HG03175 (cell line): ENCODE measurements at regions not wholly inside any gene's neighbourhood (a gene's known extent, or its start where the extent isn't known, plus 50 kb on each side); places are given as distances from the start of the nearest gene placed in this dataset.
"Not testable (repeated sequence)": the region's sequence is repeated elsewhere in the genome, so short reads cannot be mapped to it uniquely, and the experiment has no call there.

Source experiments
- ATAC-seq: cut with Tn5 transposase; IDR thresholded peaks from one replicate; pipeline ENCODE4 v1.9.1; 2021; ENCODE audit warnings: mild to moderate bottlenecking, moderate library complexity; ENCODE audit not compliant: unreplicated experiment

DNA sequence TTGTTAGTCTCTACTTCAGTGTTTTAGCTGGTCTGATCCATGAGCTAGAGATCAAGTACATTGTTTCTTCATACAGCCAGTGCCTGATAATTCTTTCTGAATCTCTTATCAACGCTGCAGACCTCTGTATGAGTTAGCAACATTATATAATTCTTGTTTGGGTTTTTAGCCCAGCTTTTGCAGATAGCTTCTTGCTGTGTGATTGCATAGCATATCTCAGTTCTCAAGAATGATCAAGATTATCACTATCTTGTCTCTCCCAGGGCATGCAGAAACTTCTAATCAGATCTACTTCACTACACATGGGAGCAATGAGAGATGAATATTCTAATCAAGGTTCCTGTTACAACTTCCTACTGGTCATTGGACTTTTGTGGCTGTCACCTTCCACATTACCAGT lies 158.3 kb downstream of the FAM174A start:
- no peak for ATAC-seq

DNA sequence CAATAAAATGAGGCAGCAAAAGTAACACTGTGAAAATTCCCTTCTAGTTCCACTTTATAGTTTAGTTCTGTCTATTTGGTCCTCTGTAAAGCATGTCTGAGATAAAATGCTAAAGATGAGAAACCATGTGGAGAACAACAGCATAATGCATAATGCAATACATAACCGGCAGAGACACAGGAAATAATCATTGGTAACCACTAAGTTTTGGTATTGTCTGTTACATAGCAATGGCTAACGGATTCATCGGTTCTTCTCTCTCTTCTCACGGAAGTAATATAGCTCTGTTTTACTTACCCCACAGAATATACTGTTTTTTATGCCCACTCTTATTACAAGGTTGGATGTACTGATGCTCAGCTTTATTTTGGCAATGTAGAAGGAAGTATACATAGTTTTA lies 158.9 kb downstream of the FAM174A start:
- no peak for ATAC-seq

DNA sequence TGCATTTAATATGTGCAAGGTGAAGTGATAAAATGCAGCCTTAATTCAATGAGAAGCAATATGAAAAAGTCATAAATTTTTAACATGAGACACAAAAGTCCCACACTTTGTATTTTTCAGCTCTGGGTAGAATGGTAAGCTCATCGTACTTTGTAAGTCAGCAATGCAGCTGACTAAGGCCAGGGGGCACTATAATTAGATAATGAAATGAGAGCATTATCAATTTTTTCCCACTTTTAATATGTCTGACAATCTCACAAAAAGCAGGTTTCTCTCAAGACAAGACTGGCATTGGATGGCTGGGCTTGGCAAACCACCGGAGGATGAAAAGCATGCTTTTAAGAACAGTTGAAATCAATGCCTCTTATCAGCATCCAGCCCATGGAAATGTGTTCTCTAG lies 162.8 kb downstream of the FAM174A start:
- no peak for ATAC-seq

DNA sequence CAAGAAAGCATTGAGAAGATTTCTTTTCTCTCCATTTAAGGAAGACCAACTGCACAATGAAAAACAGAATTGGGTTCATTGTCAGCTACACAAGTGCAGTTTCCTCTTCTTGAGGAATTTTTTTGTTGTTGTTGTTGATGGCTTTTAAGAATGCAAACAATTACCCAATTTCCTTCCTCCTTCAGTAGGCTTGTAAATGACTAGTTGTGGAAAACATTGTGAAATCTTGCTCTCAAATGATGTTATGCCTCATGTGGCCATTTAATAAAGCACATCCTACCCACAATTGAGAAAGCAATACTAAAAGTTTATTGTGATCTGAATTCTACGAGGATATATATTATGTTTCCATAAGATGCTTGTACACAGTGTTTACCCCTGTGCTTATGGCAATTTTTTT lies 171.6 kb downstream of the FAM174A start:
- ATAC-seq: no peak

DNA sequence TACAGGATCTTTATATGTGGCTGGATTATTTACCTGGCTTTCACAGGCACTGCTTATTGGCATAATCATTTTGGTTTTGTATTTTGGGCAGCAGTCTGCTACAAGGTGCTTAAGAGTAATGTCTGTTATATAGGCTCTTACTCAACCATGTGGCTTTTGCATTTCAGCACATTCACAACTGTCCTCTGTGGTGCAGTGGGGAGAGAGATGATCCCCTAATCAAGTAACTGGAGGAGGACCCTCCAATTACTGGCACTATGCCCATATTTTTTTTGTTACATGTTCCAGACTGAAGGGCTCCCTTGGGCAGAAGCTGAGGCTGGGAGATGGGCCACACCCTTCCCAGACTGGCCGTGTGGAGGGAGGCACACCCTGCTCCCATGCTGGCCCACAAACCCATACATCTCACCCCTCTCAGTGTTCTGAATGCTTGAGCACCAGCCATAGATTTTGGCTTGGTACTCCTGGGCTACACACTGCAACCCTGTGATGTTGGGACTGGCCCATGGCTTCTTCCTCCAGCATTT lies 173.5 kb downstream of the FAM174A start:
- ATAC-seq: no peak

DNA sequence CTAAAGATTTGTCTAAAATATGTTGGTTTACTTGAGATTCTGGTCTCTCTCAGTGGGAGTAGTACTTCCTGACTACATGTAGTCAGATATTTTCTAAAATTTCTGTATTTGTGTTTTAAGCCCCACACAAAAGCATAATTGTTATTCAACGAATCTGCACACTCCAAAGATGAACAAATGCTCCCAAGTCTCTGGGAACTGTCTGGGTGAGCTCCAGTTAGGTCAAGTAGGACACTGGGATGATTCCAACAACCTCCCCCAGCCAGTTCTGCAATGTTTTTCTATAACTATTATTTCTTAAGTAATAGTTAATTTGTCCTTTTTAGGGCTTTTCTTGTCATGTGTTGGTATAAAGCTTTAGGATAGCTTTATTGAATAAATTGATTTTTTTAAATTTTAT lies 174.6 kb downstream of the FAM174A start:
- ATAC-seq: no peak

DNA sequence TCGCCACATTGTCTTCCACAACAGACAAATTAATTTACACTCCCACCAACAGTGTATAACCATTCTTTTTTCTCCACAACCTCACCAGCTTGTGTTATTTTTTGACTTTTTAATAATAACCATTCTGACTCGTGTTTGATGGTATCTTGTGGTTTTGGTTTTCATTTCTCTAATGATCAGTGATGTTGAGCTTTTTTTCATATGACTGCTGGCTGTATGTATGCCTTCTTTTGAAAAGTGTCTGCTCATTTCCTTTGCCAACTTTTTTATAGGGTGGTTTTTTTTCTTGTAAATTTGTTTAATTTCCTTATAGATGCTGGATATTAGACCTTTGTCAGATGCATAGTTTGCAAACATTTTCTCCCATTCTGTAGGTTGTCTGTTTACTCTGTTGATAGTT lies 179.6 kb downstream of the FAM174A start:
- ATAC-seq: not testable (repeated sequence)

DNA sequence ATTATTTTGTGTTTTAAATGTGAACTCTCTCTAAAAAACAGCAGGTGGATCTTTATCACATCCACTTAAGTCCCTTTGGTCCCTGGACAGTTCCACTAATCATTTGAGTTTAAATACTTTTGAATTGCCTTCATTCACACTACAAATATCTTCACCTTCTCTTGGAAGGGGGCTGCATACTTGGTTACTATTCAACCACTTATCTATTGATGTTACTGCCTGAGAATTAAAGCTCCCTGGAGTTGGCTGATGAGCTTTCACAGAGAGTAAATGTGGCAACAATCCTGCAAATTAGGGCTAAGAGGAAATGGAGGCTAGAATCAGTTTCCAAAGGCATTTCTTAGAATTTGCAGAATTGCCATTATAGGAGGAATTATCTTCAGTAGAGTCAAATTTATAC lies 180.4 kb downstream of the ST8SIA4 start:
- no peak for ATAC-seq

DNA sequence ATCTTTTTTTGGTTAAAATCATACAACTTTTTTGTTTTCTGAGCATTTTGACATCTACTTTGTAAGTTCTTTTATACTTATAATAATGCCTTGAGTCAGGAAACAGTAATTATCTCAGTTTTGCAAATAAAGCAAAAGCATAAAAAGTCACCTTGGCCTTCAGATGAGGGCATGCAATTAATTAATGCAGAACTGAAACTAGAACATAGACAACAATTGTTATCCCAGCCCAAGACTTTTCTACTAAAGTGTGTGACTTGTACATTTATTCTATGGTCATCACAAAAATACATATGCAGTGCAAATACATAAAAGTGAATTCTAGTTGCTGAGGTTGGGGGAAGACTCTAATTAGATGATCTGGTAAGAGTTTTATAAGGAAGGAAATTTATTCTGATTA lies 179.9 kb downstream of the ST8SIA4 start:
- ATAC-seq: no peak

DNA sequence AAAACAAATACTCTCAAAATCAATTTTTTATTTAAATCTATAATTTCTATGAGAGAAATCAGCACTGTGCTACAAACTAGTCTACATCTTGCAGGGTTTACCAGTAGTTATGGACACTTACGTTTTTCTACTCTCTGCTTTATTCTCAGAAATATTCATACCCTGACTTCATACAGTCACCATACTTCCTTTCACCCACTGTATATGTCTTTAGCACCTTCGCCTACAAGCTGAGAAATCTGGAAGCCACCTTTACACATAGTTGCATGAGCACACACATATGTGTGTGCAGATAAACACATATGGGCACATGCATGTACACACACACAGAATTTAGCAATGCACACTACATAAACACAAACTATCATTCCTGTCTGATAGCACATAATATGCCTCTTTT lies 177.0 kb downstream of the ST8SIA4 start:
- ATAC-seq: no peak

DNA sequence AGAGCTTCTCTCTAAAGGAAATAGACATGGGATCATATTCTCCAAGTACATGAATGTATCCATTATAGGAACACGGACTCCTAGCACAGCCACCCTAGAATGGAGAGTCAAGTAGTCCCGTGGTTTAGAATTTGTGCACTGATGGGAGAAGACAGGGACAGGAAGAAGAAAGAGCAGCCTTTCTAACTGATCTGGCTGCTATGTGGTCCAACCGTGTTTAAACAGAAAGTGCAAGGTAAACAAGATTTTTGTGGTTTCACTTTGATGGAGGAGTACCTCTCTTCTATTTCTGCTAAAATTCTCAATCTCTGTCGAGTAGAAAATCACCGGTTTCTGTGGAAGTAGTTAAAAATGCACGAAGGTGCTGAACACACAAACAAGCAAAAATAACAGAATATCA lies 171.3 kb downstream of the ST8SIA4 start:
- peak; percentile 97 for ATAC-seq

DNA sequence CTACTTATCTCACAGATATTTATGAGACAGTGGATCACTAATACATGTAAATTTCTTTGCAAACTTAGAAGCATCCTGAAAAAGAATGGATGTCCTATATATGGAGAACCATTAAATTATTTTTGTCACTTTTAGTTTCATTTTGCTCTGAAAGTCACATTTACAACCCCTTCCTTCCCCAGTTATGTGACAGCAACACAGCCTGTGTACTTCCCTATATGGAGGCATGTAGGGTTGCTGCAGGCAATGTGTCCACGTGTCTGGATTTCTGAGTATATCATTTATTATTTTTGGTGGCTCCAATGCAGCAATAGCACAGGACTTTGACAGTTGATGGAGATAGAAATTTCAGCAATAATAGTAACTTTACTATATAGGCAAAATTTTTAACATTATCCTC lies 156.4 kb downstream of the ST8SIA4 start:
- peak; percentile 90 for ATAC-seq

DNA sequence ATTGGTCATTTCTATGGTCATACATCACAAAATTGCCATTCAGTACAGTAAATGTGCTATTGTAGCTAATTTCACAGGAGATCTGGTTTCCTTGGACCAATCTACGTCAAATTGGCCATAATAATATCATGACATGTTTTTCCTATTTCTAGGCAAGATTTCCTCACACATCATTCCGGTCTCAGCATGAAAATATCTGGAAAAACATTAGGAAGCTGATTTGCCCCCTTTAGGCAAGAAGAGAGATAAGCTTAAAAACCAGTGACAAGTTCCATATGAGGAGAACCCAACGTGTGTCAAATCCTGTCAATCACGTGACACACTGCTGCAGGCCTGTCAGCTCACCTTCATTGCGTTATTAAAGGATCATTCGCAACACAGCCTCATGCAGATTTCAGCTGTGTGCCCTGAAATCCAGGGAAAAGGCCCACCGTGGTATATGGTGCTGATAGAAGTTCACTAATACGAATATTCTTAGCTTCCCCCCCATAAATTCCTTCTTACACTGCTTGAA lies 153.3 kb downstream of the ST8SIA4 start:
- no peak for ATAC-seq

DNA sequence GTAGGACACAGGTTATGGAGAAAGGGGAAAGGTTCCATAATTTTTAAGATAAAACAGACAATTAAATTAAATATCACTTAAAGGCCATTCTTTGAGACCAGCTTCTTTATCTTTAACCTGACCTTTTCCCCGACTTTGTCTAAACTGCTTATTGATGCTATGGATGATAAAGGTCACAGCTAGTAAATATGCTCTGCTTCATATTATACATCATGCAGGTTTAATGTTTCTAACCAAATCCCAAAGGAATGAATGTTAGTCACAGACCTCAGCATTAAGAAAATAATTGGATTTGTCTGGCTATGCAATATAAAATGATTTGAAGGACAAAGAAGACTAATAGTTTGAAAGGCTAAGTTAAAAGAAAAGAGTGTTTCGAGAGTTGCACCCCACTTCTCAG lies 147.6 kb downstream of the ST8SIA4 start:
- ATAC-seq: no peak
